SK-N-SH treated with all-trans-retinoic acid at 6 μM for 48 hours (cell line): ENCODE measurements at regions not wholly inside any gene's neighbourhood (a gene's known extent, or its start where the extent isn't known, plus 50 kb on each side); places are given as distances from the start of the nearest gene placed in this dataset.

Source experiments
- ATAC-seq: fragments of 200-7000 bp; cut with Tn5 transposase; 3 replicates; pipeline ENCODE4 v1.9.1; 2020; ENCODE audit warnings: mild to moderate bottlenecking, moderate library complexity
- ARNTL ChIP-seq: fragments of 450-650 bp; formaldehyde crosslinking; IDR thresholded peaks from 2 replicates; pipeline ENCODE4 v1.5.0; 2020; ENCODE audit warnings: low read depth, mild to moderate bottlenecking, moderate library complexity, borderline replicate concordance
- BACH2 ChIP-seq: fragments of 250-450 bp; sonication (Bioruptor Pico); IDR thresholded peaks from 2 replicates; pipeline ENCODE4 v1.9.0; 2021; ENCODE audit warnings: mild to moderate bottlenecking, borderline replicate concordance
- CSDC2 ChIP-seq: fragments of 250-450 bp; sonication (Bioruptor Pico); IDR thresholded peaks from 2 replicates; pipeline ENCODE4 v1.5.0; 2020; ENCODE audit warnings: mild to moderate bottlenecking, moderate library complexity
- ESRRG ChIP-seq: fragments of 250-450 bp; sonication (Bioruptor Pico); IDR thresholded peaks from 2 replicates; pipeline ENCODE4 v1.6.1; 2021; ENCODE audit warnings: mild to moderate bottlenecking
- GLIS3 ChIP-seq: fragments of 250-450 bp; sonication (Bioruptor Pico); IDR thresholded peaks from 2 replicates; pipeline ENCODE4 v1.5.0; 2020; ENCODE audit warnings: mild to moderate bottlenecking, moderate library complexity
- OSR1 ChIP-seq: fragments of 250-450 bp; sonication (Bioruptor Pico); IDR thresholded peaks from 2 replicates; pipeline ENCODE4 v1.8.0; 2022; ENCODE audit warnings: moderate library complexity, mild to moderate bottlenecking, inconsistent platforms
- PATZ1 ChIP-seq: fragments of 250-450 bp; sonication (Bioruptor Pico); IDR thresholded peaks from 2 replicates; pipeline ENCODE4 v1.8.0; 2020; ENCODE audit warnings: mild to moderate bottlenecking, moderate library complexity, borderline replicate concordance
- PPARA ChIP-seq: fragments of 250-450 bp; sonication (Bioruptor Pico); IDR thresholded peaks from 2 replicates; pipeline ENCODE4 v1.5.0; 2020; ENCODE audit warnings: mild to moderate bottlenecking, borderline replicate concordance
- RARB ChIP-seq: fragments of 250-450 bp; sonication (Bioruptor Pico); IDR thresholded peaks from 2 replicates; pipeline ENCODE4 v1.8.0; 2021; ENCODE audit warnings: mild to moderate bottlenecking, moderate library complexity
- SNAI2 ChIP-seq: fragments of 250-450 bp; sonication (Bioruptor Pico); IDR thresholded peaks from 2 replicates; pipeline ENCODE4 v1.5.0; 2020; ENCODE audit warnings: mild to moderate bottlenecking, moderate library complexity
- TCF4 ChIP-seq: fragments of 250-450 bp; sonication (Bioruptor Pico); IDR thresholded peaks from 2 replicates; pipeline ENCODE4 v1.8.0; 2021; ENCODE audit warnings: mild to moderate bottlenecking, moderate library complexity, borderline replicate concordance
- TOX ChIP-seq: fragments of 250-450 bp; sonication (Bioruptor Pico); IDR thresholded peaks from 2 replicates; pipeline ENCODE4 v1.8.0; 2021; ENCODE audit warnings: mild to moderate bottlenecking, moderate library complexity, borderline replicate concordance
- TSHZ2 ChIP-seq: fragments of 250-450 bp; sonication (Bioruptor Pico); IDR thresholded peaks from 2 replicates; pipeline ENCODE4 v1.5.0; 2020; ENCODE audit warnings: mild to moderate bottlenecking, moderate library complexity
- ZC3H10 ChIP-seq: fragments of 250-450 bp; sonication (Bioruptor Pico); IDR thresholded peaks from 2 replicates; pipeline ENCODE4 v1.5.1; 2021; ENCODE audit warnings: mild to moderate bottlenecking, moderate library complexity
- ZFP3 ChIP-seq: fragments of 250-450 bp; sonication (Bioruptor Pico); IDR thresholded peaks from 2 replicates; pipeline ENCODE4 v1.5.0; 2020; ENCODE audit warnings: mild to moderate bottlenecking, moderate library complexity
- ZFP30 ChIP-seq: fragments of 450-650 bp; formaldehyde crosslinking; IDR thresholded peaks from 2 replicates; pipeline ENCODE4 v1.5.0; 2022; ENCODE audit warnings: mild to moderate bottlenecking, moderate library complexity
- ZNF565 ChIP-seq: fragments of 450-650 bp; formaldehyde crosslinking; conservative IDR thresholded peaks from 2 replicates; pipeline ENCODE4 v1.5.0; 2020; ENCODE audit warnings: low read depth, mild to moderate bottlenecking, moderate library complexity
- ZNF70 ChIP-seq: fragments of 450-650 bp; formaldehyde crosslinking; IDR thresholded peaks from 2 replicates; pipeline ENCODE4 v1.5.0; 2020; ENCODE audit warnings: mild to moderate bottlenecking, moderate library complexity
- ZNF8 ChIP-seq: fragments of 450-650 bp; formaldehyde crosslinking; IDR thresholded peaks from 2 replicates; pipeline ENCODE4 v1.5.0; 2020; ENCODE audit warnings: mild to moderate bottlenecking, moderate library complexity
- TF ChIP-seq, protein P1 (sequence below): fragments of 250-450 bp; sonication (Bioruptor Pico); IDR thresholded peaks from 2 replicates; pipeline ENCODE4 v1.8.0; 2021; ENCODE audit warnings: low read depth, mild to moderate bottlenecking, moderate library complexity, borderline replicate concordance
- TF ChIP-seq, protein P2 (sequence below): fragments of 250-450 bp; sonication (Bioruptor Pico); IDR thresholded peaks from 2 replicates; pipeline ENCODE4 v1.5.1; 2021; ENCODE audit warnings: mild to moderate bottlenecking, moderate library complexity

DNA sequence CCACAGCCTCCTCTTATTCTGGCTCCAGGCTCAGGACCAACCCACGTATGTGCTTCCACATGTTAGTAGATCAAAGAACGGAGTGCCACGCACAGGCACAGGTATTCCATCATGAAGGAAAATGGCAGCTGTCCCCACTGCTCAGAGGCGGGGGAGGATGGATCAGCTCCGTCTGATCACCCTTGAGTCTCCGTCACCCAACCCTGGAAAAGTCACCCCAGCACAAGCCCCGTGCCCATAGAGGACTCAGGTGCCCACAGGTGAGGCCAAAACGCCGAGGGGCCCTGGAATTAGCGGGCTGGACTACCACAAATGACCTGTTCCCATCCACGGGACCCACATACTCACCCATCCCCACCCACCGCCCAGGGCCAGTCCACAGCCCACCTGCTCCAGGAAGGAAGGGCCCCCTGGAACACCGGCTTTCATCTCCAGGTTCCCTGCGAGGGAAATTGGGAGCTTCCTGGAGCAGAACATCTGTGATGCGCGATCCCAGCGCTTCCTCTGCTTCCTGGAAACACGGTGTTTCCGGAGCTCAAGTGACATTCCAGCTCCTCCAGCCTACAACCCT is 120.5 kb upstream of the SPACA7 start:
- TF ChIP-seq ESRRG (CRISPR knock-in tag) (no peak), ZNF8 (CRISPR knock-in tag) (no peak), TSHZ2 (CRISPR knock-in tag) (no peak), CSDC2 (CRISPR knock-in tag) (no peak), ZNF565 (no peak), ZFP3 (CRISPR knock-in tag) (no peak), PATZ1 (CRISPR knock-in tag) (no peak), ZC3H10 (CRISPR knock-in tag) (no peak), ZNF70 (CRISPR knock-in tag) (no peak), PPARA (no peak), TCF4 (CRISPR knock-in tag) (no peak)
- TF ChIP-seq, protein P1, sequence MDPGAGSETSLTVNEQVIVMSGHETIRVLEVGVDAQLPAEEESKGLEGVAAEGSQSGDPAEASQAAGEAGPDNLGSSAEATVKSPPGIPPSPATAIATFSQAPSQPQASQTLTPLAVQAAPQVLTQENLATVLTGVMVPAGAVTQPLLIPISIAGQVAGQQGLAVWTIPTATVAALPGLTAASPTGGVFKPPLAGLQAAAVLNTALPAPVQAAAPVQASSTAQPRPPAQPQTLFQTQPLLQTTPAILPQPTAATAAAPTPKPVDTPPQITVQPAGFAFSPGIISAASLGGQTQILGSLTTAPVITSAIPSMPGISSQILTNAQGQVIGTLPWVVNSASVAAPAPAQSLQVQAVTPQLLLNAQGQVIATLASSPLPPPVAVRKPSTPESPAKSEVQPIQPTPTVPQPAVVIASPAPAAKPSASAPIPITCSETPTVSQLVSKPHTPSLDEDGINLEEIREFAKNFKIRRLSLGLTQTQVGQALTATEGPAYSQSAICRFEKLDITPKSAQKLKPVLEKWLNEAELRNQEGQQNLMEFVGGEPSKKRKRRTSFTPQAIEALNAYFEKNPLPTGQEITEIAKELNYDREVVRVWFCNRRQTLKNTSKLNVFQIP (CRISPR knock-in tag) = no peak
- TF ChIP-seq, protein P2, sequence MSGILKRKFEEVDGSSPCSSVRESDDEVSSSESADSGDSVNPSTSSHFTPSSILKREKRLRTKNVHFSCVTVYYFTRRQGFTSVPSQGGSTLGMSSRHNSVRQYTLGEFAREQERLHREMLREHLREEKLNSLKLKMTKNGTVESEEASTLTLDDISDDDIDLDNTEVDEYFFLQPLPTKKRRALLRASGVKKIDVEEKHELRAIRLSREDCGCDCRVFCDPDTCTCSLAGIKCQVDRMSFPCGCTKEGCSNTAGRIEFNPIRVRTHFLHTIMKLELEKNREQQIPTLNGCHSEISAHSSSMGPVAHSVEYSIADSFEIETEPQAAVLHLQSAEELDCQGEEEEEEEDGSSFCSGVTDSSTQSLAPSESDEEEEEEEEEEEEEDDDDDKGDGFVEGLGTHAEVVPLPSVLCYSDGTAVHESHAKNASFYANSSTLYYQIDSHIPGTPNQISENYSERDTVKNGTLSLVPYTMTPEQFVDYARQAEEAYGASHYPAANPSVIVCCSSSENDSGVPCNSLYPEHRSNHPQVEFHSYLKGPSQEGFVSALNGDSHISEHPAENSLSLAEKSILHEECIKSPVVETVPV (CRISPR knock-in tag) = no peak
- ATAC-seq = no peak

- TF ChIP-seq TOX (CRISPR knock-in tag) (no peak), TSHZ2 (CRISPR knock-in tag) (no peak), TCF4 (CRISPR knock-in tag) (no peak), OSR1 (CRISPR knock-in tag) (no peak), ZFP3 (CRISPR knock-in tag) (no peak), ZFP30 (CRISPR knock-in tag) (no peak), GLIS3 (CRISPR knock-in tag) (no peak), ZNF565 (no peak), BACH2 (CRISPR knock-in tag) (no peak), ZNF70 (CRISPR knock-in tag) (no peak), ARNTL (CRISPR knock-in tag) (no peak), CSDC2 (CRISPR knock-in tag) (no peak), ZC3H10 (CRISPR knock-in tag) (no peak), SNAI2 (CRISPR knock-in tag) (no peak), ZNF8 (CRISPR knock-in tag) (no peak), RARB (no peak)
- TF ChIP-seq, protein P1 (CRISPR knock-in tag) = no peak
- TF ChIP-seq, protein P2 (CRISPR knock-in tag) = no peak
- ATAC-seq = no peak
These were observed 119.2 kb upstream of the SPACA7 start for GRCh38 chr13:112256716-112257494.
